WTC11 (cell line): ENCODE measurements at regions not wholly inside any gene's neighbourhood (a gene's known extent, or its start where the extent isn't known, plus 50 kb on each side); places are given as distances from the start of the nearest gene placed in this dataset.

Experiments used
- CTCF ChIP-seq: fragments of 200-600 bp; IDR thresholded peaks from 2 replicates; pipeline ENCODE4 v1.8.0; 2022; ENCODE audit warnings: antibody characterized with exemption
- HMGA2 ChIP-seq: fragments of 250-450 bp; sonication (Bioruptor Pico); IDR thresholded peaks from 2 replicates; pipeline ENCODE4 v1.4.0; 2021; ENCODE audit warnings: mild to moderate bottlenecking, moderate library complexity
- RELA ChIP-seq: sonication (generic); formaldehyde crosslinking; IDR thresholded peaks from 2 replicates; pipeline ENCODE4 v1.8.1; 2022; ENCODE audit warnings: missing genetic modification reagents, mild to moderate bottlenecking, borderline replicate concordance
- SP1 ChIP-seq: sonication (generic); formaldehyde crosslinking; conservative IDR thresholded peaks from 2 replicates; pipeline ENCODE4 v1.8.1; 2022; ENCODE audit warnings: missing genetic modification reagents
- ZNF232 ChIP-seq: sonication (generic); formaldehyde crosslinking; IDR thresholded peaks from 2 replicates; pipeline ENCODE4 v1.8.0; 2022; ENCODE audit warnings: mild to moderate bottlenecking, missing genetic modification reagents
- TF ChIP-seq, protein P1 (sequence below): sonication (generic); formaldehyde crosslinking; IDR thresholded peaks from 2 replicates; pipeline ENCODE4 v1.8.0; 2022; ENCODE audit warnings: mild to moderate bottlenecking, missing genetic modification reagents

DNA sequence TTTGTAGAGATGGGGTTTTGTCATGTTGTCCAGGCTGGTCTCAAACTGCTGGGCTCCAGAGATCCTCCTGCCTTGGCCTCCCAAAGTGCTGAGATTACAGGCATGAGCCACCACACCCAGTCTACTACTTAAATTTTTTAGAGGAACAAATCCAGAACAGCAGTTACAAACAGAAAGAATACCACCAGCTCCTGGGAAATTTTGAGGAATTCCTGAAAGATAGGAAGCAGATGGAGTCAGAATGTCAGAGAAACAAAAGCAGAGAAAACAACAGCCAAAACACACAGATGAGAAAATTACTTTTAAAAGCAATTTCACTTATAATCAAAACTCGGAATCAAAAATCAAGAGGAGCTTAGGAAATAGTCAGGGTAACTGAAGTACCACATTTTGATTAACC lies 543.3 kb upstream of the MARCKS start:
- TF ChIP-seq ZNF232 (CRISPR knock-in tag) = no peak
- no peak for TF ChIP-seq RELA
- no peak for TF ChIP-seq CTCF
- no peak for TF ChIP-seq SP1 (CRISPR knock-in tag)
- TF ChIP-seq, protein P1, sequence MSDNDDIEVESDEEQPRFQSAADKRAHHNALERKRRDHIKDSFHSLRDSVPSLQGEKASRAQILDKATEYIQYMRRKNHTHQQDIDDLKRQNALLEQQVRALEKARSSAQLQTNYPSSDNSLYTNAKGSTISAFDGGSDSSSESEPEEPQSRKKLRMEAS (CRISPR knock-in tag) = no peak
- TF ChIP-seq HMGA2 = no peak
